Astrocyte (in vitro differentiated cells and primary cell): ENCODE measurements at regions not wholly inside any gene's neighbourhood (a gene's known extent, or its start where the extent isn't known, plus 50 kb on each side); places are given as distances from the start of the nearest gene placed in this dataset.

Experiments used
- EZH2 ChIP-seq: IDR thresholded peaks from 2 replicates; pipeline ENCODE4 v1.6.1; 2012; ENCODE audit warnings: mild to moderate bottlenecking, low read length, inconsistent platforms; ENCODE audit not compliant: insufficient read depth
- TF ChIP-seq, protein P1 (sequence below): IDR thresholded peaks from 2 replicates; pipeline ENCODE4 v1.5.1; 2011; ENCODE audit warnings: low read depth, mild to moderate bottlenecking, inconsistent platforms, low read length, moderate library complexity; ENCODE audit not compliant: insufficient read depth

DNA sequence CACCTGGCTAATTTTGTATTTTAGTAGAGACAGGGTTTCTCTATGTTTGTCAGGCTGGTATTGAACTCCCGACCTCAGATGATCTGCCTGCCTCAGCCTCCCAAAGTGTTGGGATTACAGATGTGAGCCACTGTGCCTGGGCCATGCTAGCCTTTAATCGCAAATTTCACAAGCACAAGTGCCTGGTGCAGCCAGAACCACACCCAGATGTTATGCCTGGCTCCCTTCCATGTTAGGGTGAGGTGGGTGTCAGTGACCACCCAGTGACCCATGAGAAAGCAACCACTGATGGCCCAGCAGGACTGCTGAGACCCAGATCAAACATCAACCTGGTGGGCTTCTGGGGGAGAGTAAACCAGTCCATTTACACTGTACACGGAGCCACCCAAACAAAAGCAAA is 241.9 kb downstream of the CDH11 start:
- TF ChIP-seq, protein P1, sequence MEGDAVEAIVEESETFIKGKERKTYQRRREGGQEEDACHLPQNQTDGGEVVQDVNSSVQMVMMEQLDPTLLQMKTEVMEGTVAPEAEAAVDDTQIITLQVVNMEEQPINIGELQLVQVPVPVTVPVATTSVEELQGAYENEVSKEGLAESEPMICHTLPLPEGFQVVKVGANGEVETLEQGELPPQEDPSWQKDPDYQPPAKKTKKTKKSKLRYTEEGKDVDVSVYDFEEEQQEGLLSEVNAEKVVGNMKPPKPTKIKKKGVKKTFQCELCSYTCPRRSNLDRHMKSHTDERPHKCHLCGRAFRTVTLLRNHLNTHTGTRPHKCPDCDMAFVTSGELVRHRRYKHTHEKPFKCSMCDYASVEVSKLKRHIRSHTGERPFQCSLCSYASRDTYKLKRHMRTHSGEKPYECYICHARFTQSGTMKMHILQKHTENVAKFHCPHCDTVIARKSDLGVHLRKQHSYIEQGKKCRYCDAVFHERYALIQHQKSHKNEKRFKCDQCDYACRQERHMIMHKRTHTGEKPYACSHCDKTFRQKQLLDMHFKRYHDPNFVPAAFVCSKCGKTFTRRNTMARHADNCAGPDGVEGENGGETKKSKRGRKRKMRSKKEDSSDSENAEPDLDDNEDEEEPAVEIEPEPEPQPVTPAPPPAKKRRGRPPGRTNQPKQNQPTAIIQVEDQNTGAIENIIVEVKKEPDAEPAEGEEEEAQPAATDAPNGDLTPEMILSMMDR, result no peak
- no peak for TF ChIP-seq EZH2
